Endothelial cell (in vitro differentiated cells): ENCODE measurements at regions not wholly inside any gene's neighbourhood (a gene's known extent, or its start where the extent isn't known, plus 50 kb on each side); places are given as distances from the start of the nearest gene placed in this dataset.

Experiments used
- DNase-seq: peaks from one replicate; pipeline ENCODE4 v3.0.0; 2021; ENCODE audit warnings: low spot score
- H3K27ac Mint-ChIP-seq: one replicate; pipeline ENCODE4 v1.8.0; 2021; ENCODE audit warnings: mixed read lengths, inconsistent platforms; ENCODE audit not compliant: unreplicated experiment
- H3K27me3 Mint-ChIP-seq: one replicate; pipeline ENCODE4 v1.8.0; 2021; ENCODE audit warnings: mild to moderate bottlenecking, moderate library complexity, mixed read lengths, inconsistent platforms; ENCODE audit not compliant: unreplicated experiment
- H3K36me3 Mint-ChIP-seq: one replicate; pipeline ENCODE4 v1.8.0; 2021; ENCODE audit warnings: mild to moderate bottlenecking, low read depth, mixed read lengths, inconsistent platforms; ENCODE audit not compliant: unreplicated experiment
- H3K4me1 Mint-ChIP-seq: one replicate; pipeline ENCODE4 v1.8.0; 2021; ENCODE audit warnings: mild to moderate bottlenecking, mixed read lengths, inconsistent platforms; ENCODE audit not compliant: unreplicated experiment
- H3K4me3 Mint-ChIP-seq: one replicate; pipeline ENCODE4 v1.8.0; 2021; ENCODE audit warnings: mild to moderate bottlenecking, mixed read lengths, inconsistent platforms; ENCODE audit not compliant: unreplicated experiment
- H3K9me3 Mint-ChIP-seq: one replicate; pipeline ENCODE4 v1.8.0; 2021; ENCODE audit warnings: mixed read lengths, inconsistent platforms; ENCODE audit not compliant: unreplicated experiment
- TF ChIP-seq, protein P1 (sequence below): fragments of 200-600 bp; sonication (generic); IDR thresholded peaks from one replicate; pipeline ENCODE4 v1.5.0; 2021; ENCODE audit warnings: antibody characterized with exemption; ENCODE audit not compliant: unreplicated experiment

DNA sequence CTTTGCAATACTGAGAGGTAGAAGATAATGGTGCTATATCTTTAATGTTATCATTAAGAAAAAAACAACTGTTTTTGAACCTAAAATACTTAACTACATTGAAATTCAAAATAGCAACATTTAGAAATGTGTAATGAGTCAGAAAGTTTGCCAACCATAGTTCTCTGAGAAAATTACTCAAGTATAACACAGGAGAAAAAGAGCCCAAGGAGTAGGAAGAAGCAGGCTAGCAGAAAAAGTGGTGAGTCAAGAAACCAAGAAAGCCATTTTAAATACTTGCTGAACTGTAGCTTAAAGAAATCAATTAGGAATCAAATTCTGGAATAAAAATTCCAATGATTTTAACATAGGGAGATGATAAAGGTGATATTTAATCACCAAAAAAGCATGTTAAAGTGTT, 181.0 kb upstream of the RSPO3 start:
- Mint-ChIP-seq H3K36me3 (no peaks in the 10 kb centered on the region), H3K4me3 (no peak overlapping the region), H3K4me1 (no peaks in the 10 kb centered on the region), H3K9me3 (no peaks in the 10 kb centered on the region), H3K27ac (no peak overlapping the region), H3K27me3 (no peaks in the 10 kb centered on the region)
- no peak for DNase-seq
- TF ChIP-seq, protein P1, sequence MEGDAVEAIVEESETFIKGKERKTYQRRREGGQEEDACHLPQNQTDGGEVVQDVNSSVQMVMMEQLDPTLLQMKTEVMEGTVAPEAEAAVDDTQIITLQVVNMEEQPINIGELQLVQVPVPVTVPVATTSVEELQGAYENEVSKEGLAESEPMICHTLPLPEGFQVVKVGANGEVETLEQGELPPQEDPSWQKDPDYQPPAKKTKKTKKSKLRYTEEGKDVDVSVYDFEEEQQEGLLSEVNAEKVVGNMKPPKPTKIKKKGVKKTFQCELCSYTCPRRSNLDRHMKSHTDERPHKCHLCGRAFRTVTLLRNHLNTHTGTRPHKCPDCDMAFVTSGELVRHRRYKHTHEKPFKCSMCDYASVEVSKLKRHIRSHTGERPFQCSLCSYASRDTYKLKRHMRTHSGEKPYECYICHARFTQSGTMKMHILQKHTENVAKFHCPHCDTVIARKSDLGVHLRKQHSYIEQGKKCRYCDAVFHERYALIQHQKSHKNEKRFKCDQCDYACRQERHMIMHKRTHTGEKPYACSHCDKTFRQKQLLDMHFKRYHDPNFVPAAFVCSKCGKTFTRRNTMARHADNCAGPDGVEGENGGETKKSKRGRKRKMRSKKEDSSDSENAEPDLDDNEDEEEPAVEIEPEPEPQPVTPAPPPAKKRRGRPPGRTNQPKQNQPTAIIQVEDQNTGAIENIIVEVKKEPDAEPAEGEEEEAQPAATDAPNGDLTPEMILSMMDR = no peak

DNA sequence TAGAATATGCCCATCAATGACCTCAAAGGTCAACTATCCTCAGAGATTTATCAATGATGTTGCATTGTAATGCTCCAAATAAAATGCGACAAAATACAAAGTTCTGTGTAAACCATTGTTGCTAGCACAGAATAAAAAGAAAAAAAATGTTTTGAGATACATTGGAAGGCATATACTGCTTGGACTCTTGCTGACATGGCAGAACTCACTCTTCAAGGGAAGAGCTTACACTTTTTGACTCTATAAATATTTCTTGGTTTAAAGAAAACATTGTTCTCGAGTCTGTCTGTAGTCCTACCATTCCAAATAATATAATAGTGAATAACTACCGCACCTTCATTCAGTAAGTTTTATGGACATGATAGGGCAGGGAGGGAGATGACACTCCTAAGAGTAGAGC, 178.7 kb upstream of the RSPO3 start:
- Mint-ChIP-seq H3K27ac (no peak overlapping the region), H3K4me1 (peaks cover 9% of the 10 kb centered on the region), H3K9me3 (no peaks in the 10 kb centered on the region), H3K4me3 (no peak overlapping the region), H3K36me3 (no peaks in the 10 kb centered on the region), H3K27me3 (no peaks in the 10 kb centered on the region)
- DNase-seq = no peak
- TF ChIP-seq, protein P1 = no peak

DNA sequence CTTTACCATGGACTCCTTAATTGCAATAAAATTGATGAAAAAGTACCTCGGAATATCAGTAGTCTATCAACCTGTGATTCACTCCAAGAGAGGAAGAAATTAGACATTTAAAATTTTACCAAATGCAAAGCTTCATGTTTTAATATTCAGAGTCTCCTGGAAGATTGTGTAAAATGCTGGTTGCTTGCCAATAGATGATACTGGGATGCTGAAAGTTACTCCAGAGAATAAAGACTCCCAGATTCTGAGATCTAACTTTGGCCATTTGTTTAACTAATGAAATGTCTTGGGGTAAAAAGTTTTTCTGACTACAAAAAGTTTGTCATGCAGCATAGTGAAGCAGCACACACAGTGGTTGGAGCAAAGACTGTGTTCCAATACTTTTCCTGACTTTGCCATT, 176.7 kb upstream of the RSPO3 start:
- Mint-ChIP-seq H3K27me3 (no peaks in the 10 kb centered on the region), H3K36me3 (no peaks in the 10 kb centered on the region), H3K4me3 (no peak overlapping the region), H3K4me1 (peaks cover 9% of the 10 kb centered on the region), H3K27ac (no peak overlapping the region), H3K9me3 (no peaks in the 10 kb centered on the region)
- DNase-seq = no peak
- TF ChIP-seq, protein P1 = no peak

DNA sequence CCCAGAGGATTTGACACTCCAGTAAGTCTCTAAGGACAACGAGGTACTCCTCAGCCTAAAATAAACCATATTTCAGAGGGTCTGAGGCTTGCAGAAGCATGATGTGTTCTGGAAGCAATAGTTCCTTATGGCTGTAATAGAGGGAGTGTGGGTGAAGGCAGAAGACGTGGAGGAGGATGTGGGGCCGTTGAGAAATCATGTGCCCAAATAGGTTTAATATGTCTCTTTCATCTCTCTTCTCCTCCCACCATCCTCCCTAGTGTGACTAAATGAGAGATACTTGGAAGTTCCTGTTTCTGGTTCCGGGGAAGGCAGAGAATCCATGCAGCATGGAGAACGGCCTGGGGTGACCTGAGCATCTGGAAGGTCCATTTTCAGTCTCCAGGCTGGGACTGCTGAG, 174.0 kb upstream of the RSPO3 start:
- Mint-ChIP-seq H3K27me3 (no peaks in the 10 kb centered on the region), H3K36me3 (no peaks in the 10 kb centered on the region), H3K4me1 (peaks cover 9% of the 10 kb centered on the region), H3K9me3 (no peaks in the 10 kb centered on the region), H3K27ac (no peak overlapping the region), H3K4me3 (no peak overlapping the region)
- TF ChIP-seq, protein P1 = no peak
- DNase-seq = no peak

DNA sequence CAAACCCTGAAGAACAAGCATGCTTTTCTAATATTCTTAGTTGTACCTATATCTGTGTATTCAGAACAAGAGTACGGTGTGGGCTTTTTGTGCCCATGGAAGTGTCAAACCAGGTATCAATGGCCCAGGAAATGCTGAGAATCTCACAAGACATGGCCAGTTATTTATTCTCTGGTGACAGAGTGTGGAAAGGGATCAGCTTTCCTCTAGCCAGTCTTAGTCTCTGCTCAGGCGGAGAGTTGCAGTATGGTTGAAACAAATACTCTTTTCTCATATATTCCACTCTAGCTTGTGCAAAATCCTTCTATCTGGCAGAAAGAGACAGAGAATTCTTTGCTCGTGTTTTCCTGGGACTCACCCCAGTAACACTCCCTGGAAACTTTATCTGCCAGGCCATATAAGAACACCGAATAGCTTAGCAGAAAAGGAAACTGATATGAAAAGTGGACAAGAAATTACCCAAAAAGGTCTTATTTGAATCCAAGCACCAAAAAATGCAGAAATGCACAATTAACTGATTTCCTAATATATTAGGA, 173.3 kb upstream of the RSPO3 start:
- Mint-ChIP-seq H3K36me3 (no peaks in the 10 kb centered on the region), H3K27ac (no peak overlapping the region), H3K27me3 (no peaks in the 10 kb centered on the region), H3K4me1 (peaks cover 9% of the 10 kb centered on the region), H3K4me3 (no peak overlapping the region), H3K9me3 (no peaks in the 10 kb centered on the region)
- DNase-seq = no peak
- TF ChIP-seq, protein P1 = no peak
